HG02623 (cell line): ENCODE measurements at regions not wholly inside any gene's neighbourhood (a gene's known extent, or its start where the extent isn't known, plus 50 kb on each side); places are given as distances from the start of the nearest gene placed in this dataset.

Experiments used
- ATAC-seq: cut with Tn5 transposase; IDR thresholded peaks from one replicate; pipeline ENCODE4 v1.9.1; 2021; ENCODE audit warnings: moderate library complexity; ENCODE audit not compliant: unreplicated experiment

- no peak for ATAC-seq
These were observed 880.3 kb downstream of the RPA4 start for GRCh38 chrX:97763981-97764380.

GRCh38 chrX:97766501-97767095, 882.9 kb downstream of the RPA4 start:
- no peak for ATAC-seq

- ATAC-seq = no peak
These were observed 903.6 kb downstream of the RPA4 start for GRCh38 chrX:97787311-97787710.

- ATAC-seq = no peak
These were observed 904.1 kb downstream of the RPA4 start for GRCh38 chrX:97787849-97788248.

GRCh38 chrX:97790850-97791249, 907.1 kb downstream of the RPA4 start:
- ATAC-seq = peak; percentile 61

- ATAC-seq = no peak
These were observed 913.4 kb downstream of the RPA4 start for GRCh38 chrX:97797076-97797475.

- no peak for ATAC-seq
These were observed 922.5 kb downstream of the RPA4 start for GRCh38 chrX:97806238-97806637.

GRCh38 chrX:97806946-97807345, 923.2 kb downstream of the RPA4 start:
- ATAC-seq = no peak

GRCh38 chrX:97820170-97820569, 936.5 kb downstream of the RPA4 start:
- ATAC-seq = no peak

- ATAC-seq = no peak
These were observed 944.8 kb downstream of the RPA4 start for GRCh38 chrX:97828471-97828870.

- ATAC-seq = no peak
These were observed 952.3 kb downstream of the RPA4 start for GRCh38 chrX:97835969-97836368.

GRCh38 chrX:97841544-97842179, 958.0 kb downstream of the RPA4 start:
- ATAC-seq = no peak

GRCh38 chrX:97842468-97843199, 958.9 kb downstream of the RPA4 start:
- no peak for ATAC-seq

- ATAC-seq = no peak
These were observed 959.6 kb downstream of the RPA4 start for GRCh38 chrX:97843200-97843811.

- ATAC-seq = no peak
These were observed 960.5 kb downstream of the RPA4 start for GRCh38 chrX:97844161-97844560.

GRCh38 chrX:97844943-97845342, 961.2 kb downstream of the RPA4 start:
- no peak for ATAC-seq

GRCh38 chrX:97845451-97845850, 961.7 kb downstream of the RPA4 start:
- no peak for ATAC-seq

GRCh38 chrX:97846228-97846627, 962.5 kb downstream of the RPA4 start:
- no peak for ATAC-seq

GRCh38 chrX:97846718-97847237, 963.1 kb downstream of the RPA4 start:
- no peak for ATAC-seq

- ATAC-seq = no peak
These were observed 964.4 kb downstream of the RPA4 start for GRCh38 chrX:97847885-97848679.

GRCh38 chrX:97849951-97850350, 966.2 kb downstream of the RPA4 start:
- no peak for ATAC-seq
